ENCODE measurements at regions not wholly inside any gene's neighbourhood (a gene's known extent, or its start where the extent isn't known, plus 50 kb on each side); places are given as distances from the start of the nearest gene placed in this dataset.

DNA sequence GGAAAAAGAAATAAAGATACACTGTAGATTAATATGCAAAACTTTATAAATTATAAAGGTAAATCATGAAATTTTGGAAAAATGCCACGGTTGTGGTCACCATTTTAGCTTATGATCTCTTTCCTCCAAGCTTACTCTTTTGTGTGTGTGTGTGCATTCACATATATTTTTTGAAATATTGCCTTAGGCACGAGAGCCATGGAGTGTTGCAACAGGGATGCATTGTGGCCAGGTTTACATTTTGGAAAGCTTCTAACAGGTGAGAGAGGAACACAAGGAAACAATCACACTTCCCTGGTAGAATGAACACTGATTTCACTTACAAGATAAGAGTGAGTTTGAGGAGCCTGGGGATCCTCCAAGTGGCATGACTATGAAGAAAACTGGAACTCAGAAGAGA, 214.5 kb upstream of the TENT5A start:
- Histone ChIP-seq H3K9me3 (replicated peaks; ENCODE audit: control insufficient read depth, insufficient read depth, low read length) (no peaks in the 10 kb centered on the region), H3K9ac (replicated peaks; ENCODE audit: extremely low read depth, insufficient read depth, low read length) (no peak overlapping the region), H3K4me1 (ENCODE audit: control insufficient read depth, extremely low read depth, insufficient read depth, low read length) (no peaks in the 10 kb centered on the region), H2AFZ (ENCODE audit: low read depth, low read length) (no peak overlapping the region), H3K4me2 (ENCODE audit: insufficient read depth, low read length) (no peak overlapping the region), H3K27ac (ENCODE audit: insufficient read depth, low read depth, low read length) (no peak overlapping the region), H3K36me3 (ENCODE audit: control insufficient read depth in 2 of 2, extremely low read depth in 1 of 2, insufficient read depth in 2 of 2, low read length in 2 of 2) (no peaks in the 10 kb centered on the region), H3K27me3 (ENCODE audit: control insufficient read depth in 2 of 2, insufficient read depth in 2 of 2, low read length in 2 of 2) (no peaks in the 10 kb centered on the region), H3K4me3 (replicated peaks in 1 of 3; ENCODE audit: insufficient read depth in 1 of 3, low read depth in 1 of 3, low read length in 3 of 3) (no peak overlapping the region), H3K79me2 (ENCODE audit: control insufficient read depth, insufficient read depth, low read length) (no peaks in the 10 kb centered on the region), H4K20me1 (replicated peaks; ENCODE audit: control insufficient read depth, extremely low read depth, insufficient read depth, low read length) (no peaks in the 10 kb centered on the region), H3K9me1 (replicated peaks; ENCODE audit: control insufficient read depth, extremely low read depth, insufficient read depth, low read length) (no peaks in the 10 kb centered on the region)
- dilution Hi-C loops (cut with MboI; ENCODE audit: extremely low pct_ligation_motif_present, low sequenced_read_pairs), result no loop called here
- TF ChIP-seq, protein P1, sequence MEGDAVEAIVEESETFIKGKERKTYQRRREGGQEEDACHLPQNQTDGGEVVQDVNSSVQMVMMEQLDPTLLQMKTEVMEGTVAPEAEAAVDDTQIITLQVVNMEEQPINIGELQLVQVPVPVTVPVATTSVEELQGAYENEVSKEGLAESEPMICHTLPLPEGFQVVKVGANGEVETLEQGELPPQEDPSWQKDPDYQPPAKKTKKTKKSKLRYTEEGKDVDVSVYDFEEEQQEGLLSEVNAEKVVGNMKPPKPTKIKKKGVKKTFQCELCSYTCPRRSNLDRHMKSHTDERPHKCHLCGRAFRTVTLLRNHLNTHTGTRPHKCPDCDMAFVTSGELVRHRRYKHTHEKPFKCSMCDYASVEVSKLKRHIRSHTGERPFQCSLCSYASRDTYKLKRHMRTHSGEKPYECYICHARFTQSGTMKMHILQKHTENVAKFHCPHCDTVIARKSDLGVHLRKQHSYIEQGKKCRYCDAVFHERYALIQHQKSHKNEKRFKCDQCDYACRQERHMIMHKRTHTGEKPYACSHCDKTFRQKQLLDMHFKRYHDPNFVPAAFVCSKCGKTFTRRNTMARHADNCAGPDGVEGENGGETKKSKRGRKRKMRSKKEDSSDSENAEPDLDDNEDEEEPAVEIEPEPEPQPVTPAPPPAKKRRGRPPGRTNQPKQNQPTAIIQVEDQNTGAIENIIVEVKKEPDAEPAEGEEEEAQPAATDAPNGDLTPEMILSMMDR (IDR thresholded peaks at IDR 0.05; ENCODE audit: extremely low read depth in 1 of 2, insufficient read depth in 1 of 2, low read depth in 1 of 2, low read length in 2 of 2), result no peak
- TF ChIP-seq FOS (IDR thresholded peaks at IDR 0.05; ENCODE audit: borderline replicate concordance, insufficient read depth, low read length) (no peak), MYC (IDR thresholded peaks at IDR 0.05; ENCODE audit: low read depth, low read length) (no peak), POLR2A (IDR thresholded peaks at IDR 0.05; ENCODE audit: low read depth, low read length) (no peak), POLR2AphosphoS5 (IDR thresholded peaks at IDR 0.05; ENCODE audit: insufficient read depth, low read depth, low read length) (no peak), JUN (IDR thresholded peaks at IDR 0.05; ENCODE audit: borderline replicate concordance, insufficient read depth, insufficient read length, low read depth) (no peak), EZH2 (IDR thresholded peaks at IDR 0.05; ENCODE audit: borderline replicate concordance, low read depth, low read length, severe bottlenecking) (no peak), GATA2 (IDR thresholded peaks at IDR 0.05; ENCODE audit: insufficient read depth, insufficient read length, low read depth, low read length) (no peak)
- TF ChIP-seq, protein P2, sequence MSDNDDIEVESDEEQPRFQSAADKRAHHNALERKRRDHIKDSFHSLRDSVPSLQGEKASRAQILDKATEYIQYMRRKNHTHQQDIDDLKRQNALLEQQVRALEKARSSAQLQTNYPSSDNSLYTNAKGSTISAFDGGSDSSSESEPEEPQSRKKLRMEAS (IDR thresholded peaks at IDR 0.05; ENCODE audit: insufficient read depth, insufficient read length), result no peak
- FAIRE-seq (no peak), DNase-seq (ENCODE audit: low read depth, low spot score) (no peak)
- ChIA-PET POLR2A (no interaction called here), CTCF (no interaction called here)
- no TSS peak for BruUV-seq (replicated peaks)
- intact Hi-C loops (cut with micrococcal nuclease), result no loop called here

All from endothelial cell of umbilical vein (primary cell).